ENCODE measurements at regions not wholly inside any gene's neighbourhood (a gene's known extent, or its start where the extent isn't known, plus 50 kb on each side); places are given as distances from the start of the nearest gene placed in this dataset.

- H3K36me3 Mint-ChIP-seq: no peaks in the 10 kb centered on the region
- no peak overlapping the region for H3K4me3 Mint-ChIP-seq
- CTCF ChIA-PET: interaction anchor here (0.6 kb wide), 1 partner anchor 86 kb away, joined by 5 read pairs; no protein-coding TSS in a partner anchor
- H3K27ac Mint-ChIP-seq: no peak overlapping the region
- DNase-seq (ENCODE audit: low spot score) (no peak), ATAC-seq (no peak)
- peaks cover 12% of the 10 kb centered on the region for H3K4me1 Mint-ChIP-seq
- TF ChIP-seq ZNF219 (CRISPR knock-in tag; IDR thresholded peaks at IDR 0.05; ENCODE audit: borderline replicate concordance) (no peak), ZNF425 (CRISPR knock-in tag; conservative IDR thresholded peaks at IDR 0.05) (no peak), TCF7 (CRISPR knock-in tag; IDR thresholded peaks at IDR 0.05; ENCODE audit: low read depth) (no peak), NFATC4 (CRISPR knock-in tag; IDR thresholded peaks at IDR 0.05) (no peak), KAT7 (CRISPR knock-in tag; IDR thresholded peaks at IDR 0.05; ENCODE audit: borderline replicate concordance) (no peak), FOXK1 (CRISPR knock-in tag; IDR thresholded peaks at IDR 0.05) (no peak), OVOL2 (CRISPR knock-in tag; IDR thresholded peaks at IDR 0.05; ENCODE audit: borderline replicate concordance) (no peak), FOXJ3 (CRISPR knock-in tag; IDR thresholded peaks at IDR 0.05; ENCODE audit: borderline replicate concordance) (no peak), ESRRA (CRISPR knock-in tag; IDR thresholded peaks at IDR 0.05; ENCODE audit: borderline replicate concordance) (no peak), GRHL2 (CRISPR knock-in tag; IDR thresholded peaks at IDR 0.05; ENCODE audit: insufficient replicate concordance, severe bottlenecking) (no peak), ERG (CRISPR knock-in tag; IDR thresholded peaks at IDR 0.05) (no peak), JUN (CRISPR knock-in tag; IDR thresholded peaks at IDR 0.05) (no peak), SMAD3 (CRISPR knock-in tag; IDR thresholded peaks at IDR 0.05; ENCODE audit: borderline replicate concordance) (no peak), TEAD1 (CRISPR knock-in tag; IDR thresholded peaks at IDR 0.05) (no peak)
- POLR2A ChIA-PET: no interaction called here
- H3K27me3 Mint-ChIP-seq (ENCODE audit: low read depth): no peaks in the 10 kb centered on the region
- H3K9me3 Mint-ChIP-seq: peaks cover 13% of the 10 kb centered on the region
Observed at GRCh38 chr1:192914696-192915095, 105.9 kb downstream of the RGS2 start.

GRCh38 chr1:192916021-192916420, 107.2 kb downstream of the RGS2 start:
- Mint-ChIP-seq H3K27me3 (ENCODE audit: low read depth) (no peaks in the 10 kb centered on the region), H3K36me3 (no peaks in the 10 kb centered on the region), H3K9me3 (peaks cover 10% of the 10 kb centered on the region), H3K4me1 (peaks cover 12% of the 10 kb centered on the region), H3K4me3 (no peak overlapping the region), H3K27ac (no peak overlapping the region)
- DNase-seq (ENCODE audit: low spot score) (no peak), ATAC-seq (no peak)
- POLR2A ChIA-PET: no interaction called here
- CTCF ChIA-PET: no interaction called here
- TF ChIP-seq ATF1 (CRISPR knock-in tag; IDR thresholded peaks at IDR 0.05): no peak
- no peak for TF ChIP-seq TP53 (CRISPR knock-in tag; IDR thresholded peaks at IDR 0.05)
- no peak for TF ChIP-seq AFF4 (CRISPR knock-in tag; IDR thresholded peaks at IDR 0.05; ENCODE audit: borderline replicate concordance)
- TF ChIP-seq ZSCAN18 (CRISPR knock-in tag; IDR thresholded peaks at IDR 0.05): no peak
- no peak for TF ChIP-seq ZNF281 (CRISPR knock-in tag; IDR thresholded peaks at IDR 0.05)
- no peak for TF ChIP-seq ZNF423 (CRISPR knock-in tag; IDR thresholded peaks at IDR 0.05)
- TF ChIP-seq ZBTB21 (CRISPR knock-in tag; IDR thresholded peaks at IDR 0.05; ENCODE audit: borderline replicate concordance): no peak
- no peak for TF ChIP-seq CBFB (CRISPR knock-in tag; IDR thresholded peaks at IDR 0.05; ENCODE audit: low read depth)

Data from WTC11 (cell line).